Kidney tubule cell (primary cell): ENCODE measurements at regions not wholly inside any gene's neighbourhood (a gene's known extent, or its start where the extent isn't known, plus 50 kb on each side); places are given as distances from the start of the nearest gene placed in this dataset.

Experiments
- DNase-seq: peaks from one replicate; pipeline ENCODE4 v3.0.0-alpha.2; 2018; ENCODE audit warnings: low spot score

- no peak for DNase-seq
These were observed 203.5 kb downstream of the CBLN1 start for GRCh38 chr16:49078104-49078503.

GRCh38 chr16:49075709-49076108 lies 205.9 kb downstream of the CBLN1 start:
- no peak for DNase-seq

GRCh38 chr16:49068224-49068623 lies 213.4 kb downstream of the CBLN1 start:
- DNase-seq = no peak

- DNase-seq = no peak
These were observed 213.9 kb downstream of the CBLN1 start for GRCh38 chr16:49067776-49068175.

- DNase-seq = peak; percentile 1
These were observed 220.4 kb downstream of the CBLN1 start for GRCh38 chr16:49061137-49061714.

- no peak for DNase-seq
These were observed 220.9 kb downstream of the CBLN1 start for GRCh38 chr16:49060728-49061127.

- no peak for DNase-seq
These were observed 223.3 kb downstream of the CBLN1 start for GRCh38 chr16:49058382-49058781.

- DNase-seq = no peak
These were observed 223.7 kb downstream of the CBLN1 start for GRCh38 chr16:49057936-49058335.

- DNase-seq = no peak
These were observed 224.2 kb downstream of the CBLN1 start for GRCh38 chr16:49057391-49057790.

- DNase-seq = no peak
These were observed 225.1 kb downstream of the CBLN1 start for GRCh38 chr16:49056546-49056945.

GRCh38 chr16:49055824-49056545 lies 225.7 kb downstream of the CBLN1 start:
- DNase-seq = no peak

GRCh38 chr16:49055291-49055690 lies 226.3 kb downstream of the CBLN1 start:
- DNase-seq = no peak

- DNase-seq = no peak
These were observed 227.0 kb downstream of the CBLN1 start for GRCh38 chr16:49054606-49055005.

GRCh38 chr16:49052846-49053245 lies 228.8 kb downstream of the CBLN1 start:
- no peak for DNase-seq

- no peak for DNase-seq
These were observed 230.1 kb downstream of the CBLN1 start for GRCh38 chr16:49051576-49051975.

GRCh38 chr16:49050607-49051006 lies 231.0 kb downstream of the CBLN1 start:
- no peak for DNase-seq

- no peak for DNase-seq
These were observed 232.0 kb downstream of the CBLN1 start for GRCh38 chr16:49049644-49050043.

- DNase-seq = no peak
These were observed 232.4 kb downstream of the CBLN1 start for GRCh38 chr16:49049191-49049590.

GRCh38 chr16:49048557-49048956 lies 233.1 kb downstream of the CBLN1 start:
- DNase-seq = no peak

- DNase-seq = no peak
These were observed 245.5 kb downstream of the CBLN1 start for GRCh38 chr16:49036126-49036525.

- DNase-seq = no peak
These were observed 254.2 kb downstream of the CBLN1 start for GRCh38 chr16:49027420-49027819.

GRCh38 chr16:49026566-49027181 lies 255.0 kb downstream of the CBLN1 start:
- no peak for DNase-seq

GRCh38 chr16:49024896-49025295 lies 256.7 kb downstream of the CBLN1 start:
- no peak for DNase-seq

- DNase-seq = no peak
These were observed 257.6 kb downstream of the CBLN1 start for GRCh38 chr16:49024016-49024415.
